OCI-LY3 (cell line): ENCODE measurements at regions not wholly inside any gene's neighbourhood (a gene's known extent, or its start where the extent isn't known, plus 50 kb on each side); places are given as distances from the start of the nearest gene placed in this dataset.

Experiments used
- H2AFZ ChIP-seq: fragments of 200-600, 300-600 bp; shearing (Covaris generic); 2 replicates; pipeline ENCODE4 v1.6.0; 2014; ENCODE audit warnings: antibody characterized with exemption, low read depth, low read length
- H3K27ac ChIP-seq: fragments of 200-600, 300-600 bp; sonication (generic); 2 replicates; pipeline ENCODE4 v1.5.1; 2014; ENCODE audit warnings: mild to moderate bottlenecking, low read length, moderate library complexity, mixed read lengths
- H3K27me3 ChIP-seq: fragments of 200-600, 300-600 bp; sonication (generic); 2 replicates; pipeline ENCODE4 v1.6.1; 2014; ENCODE audit warnings: low read depth, low read length, mixed read lengths
- H3K36me3 ChIP-seq: fragments of 200-600, 300-600 bp; sonication (generic); replicated peaks from 2 replicates; pipeline ENCODE3; 2014; ENCODE audit warnings: low read depth, low read length, mixed read lengths
- H3K4me1 ChIP-seq: fragments of 300-600, 200-600 bp; sonication (generic); 2 replicates; pipeline ENCODE4 v1.6.1; 2014; ENCODE audit warnings: low read length, mixed read lengths
- H3K4me2 ChIP-seq: fragments of 200-600, 300-600 bp; sonication (generic); 2 replicates; pipeline ENCODE4 v1.6.1; 2014; ENCODE audit warnings: low read length, mixed read lengths
- H3K4me3 ChIP-seq: fragments of 300-600, 200-600 bp; sonication (generic); 2 replicates; pipeline ENCODE4 v1.5.1; 2014; ENCODE audit warnings: antibody characterized with exemption, mild to moderate bottlenecking, low read length, moderate library complexity
- H3K79me2 ChIP-seq: fragments of 300-600, 200-600 bp; shearing (Covaris generic); 2 replicates; pipeline ENCODE4 v1.6.1; 2014; ENCODE audit warnings: mild to moderate bottlenecking, low read length, mixed read lengths
- H3K9ac ChIP-seq: fragments of 300-600, 200-600 bp; shearing (Covaris generic); 2 replicates; pipeline ENCODE4 v1.6.0; 2014; ENCODE audit warnings: mild to moderate bottlenecking, low read length, moderate library complexity
- H3K9me3 ChIP-seq: fragments of 200-600, 300-600 bp; shearing (Covaris generic); 2 replicates; pipeline ENCODE4 v1.6.1; 2014; ENCODE audit warnings: low read length, mixed read lengths; ENCODE audit not compliant: insufficient read depth
- H4K20me1 ChIP-seq: fragments of 200-600, 300-600 bp; sonication (generic); 2 replicates; pipeline ENCODE4 v1.6.1; 2016; ENCODE audit warnings: low read length, mixed read lengths; ENCODE audit not compliant: insufficient read depth
- EZH2phosphoT487 ChIP-seq: fragments of 200-600 bp; shearing (Covaris generic); IDR thresholded peaks from 2 replicates; pipeline ENCODE4 v1.6.1; 2018; ENCODE audit warnings: antibody characterized with exemption, mixed run types, low read depth
- TF ChIP-seq, protein P1 (sequence below): fragments of 200-600, 300-600 bp; sonication (generic); IDR thresholded peaks from 2 replicates; pipeline ENCODE4 v1.5.1; 2014; ENCODE audit warnings: antibody characterized with exemption, low read length, low read depth

DNA sequence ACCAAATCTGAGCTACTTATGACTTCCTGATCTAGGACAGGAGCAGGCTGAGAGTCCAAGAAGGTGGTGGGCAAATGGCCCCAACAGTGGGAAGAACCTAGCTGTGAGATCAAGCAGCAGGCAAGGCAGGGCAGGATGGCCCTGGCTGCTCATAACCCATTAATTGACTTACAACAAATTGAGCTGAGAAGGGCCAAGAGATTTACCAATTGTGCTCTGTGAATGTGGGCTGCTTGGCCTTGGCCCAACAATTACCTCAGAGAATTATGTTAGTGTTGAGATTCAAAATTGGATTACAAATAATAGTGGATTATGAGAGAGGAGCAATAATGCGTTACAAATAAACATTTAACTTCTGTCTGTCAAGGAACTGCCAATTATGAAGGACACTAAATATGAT, 956.5 kb downstream of the KCNMA1 start:
- no peaks in the 10 kb centered on the region for H4K20me1 ChIP-seq
- no peak overlapping the region for H3K9ac ChIP-seq
- H3K79me2 ChIP-seq: no peaks in the 10 kb centered on the region
- H2AFZ ChIP-seq: no peak overlapping the region
- H3K36me3 ChIP-seq: no peaks in the 10 kb centered on the region
- H3K27ac ChIP-seq: no peak overlapping the region
- no peaks in the 10 kb centered on the region for H3K27me3 ChIP-seq
- no peaks in the 10 kb centered on the region for H3K4me1 ChIP-seq
- H3K4me3 ChIP-seq: no peak overlapping the region
- TF ChIP-seq, protein P1, sequence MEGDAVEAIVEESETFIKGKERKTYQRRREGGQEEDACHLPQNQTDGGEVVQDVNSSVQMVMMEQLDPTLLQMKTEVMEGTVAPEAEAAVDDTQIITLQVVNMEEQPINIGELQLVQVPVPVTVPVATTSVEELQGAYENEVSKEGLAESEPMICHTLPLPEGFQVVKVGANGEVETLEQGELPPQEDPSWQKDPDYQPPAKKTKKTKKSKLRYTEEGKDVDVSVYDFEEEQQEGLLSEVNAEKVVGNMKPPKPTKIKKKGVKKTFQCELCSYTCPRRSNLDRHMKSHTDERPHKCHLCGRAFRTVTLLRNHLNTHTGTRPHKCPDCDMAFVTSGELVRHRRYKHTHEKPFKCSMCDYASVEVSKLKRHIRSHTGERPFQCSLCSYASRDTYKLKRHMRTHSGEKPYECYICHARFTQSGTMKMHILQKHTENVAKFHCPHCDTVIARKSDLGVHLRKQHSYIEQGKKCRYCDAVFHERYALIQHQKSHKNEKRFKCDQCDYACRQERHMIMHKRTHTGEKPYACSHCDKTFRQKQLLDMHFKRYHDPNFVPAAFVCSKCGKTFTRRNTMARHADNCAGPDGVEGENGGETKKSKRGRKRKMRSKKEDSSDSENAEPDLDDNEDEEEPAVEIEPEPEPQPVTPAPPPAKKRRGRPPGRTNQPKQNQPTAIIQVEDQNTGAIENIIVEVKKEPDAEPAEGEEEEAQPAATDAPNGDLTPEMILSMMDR: no peak
- TF ChIP-seq EZH2phosphoT487: no peak
- no peak overlapping the region for H3K4me2 ChIP-seq
- no peaks in the 10 kb centered on the region for H3K9me3 ChIP-seq

DNA sequence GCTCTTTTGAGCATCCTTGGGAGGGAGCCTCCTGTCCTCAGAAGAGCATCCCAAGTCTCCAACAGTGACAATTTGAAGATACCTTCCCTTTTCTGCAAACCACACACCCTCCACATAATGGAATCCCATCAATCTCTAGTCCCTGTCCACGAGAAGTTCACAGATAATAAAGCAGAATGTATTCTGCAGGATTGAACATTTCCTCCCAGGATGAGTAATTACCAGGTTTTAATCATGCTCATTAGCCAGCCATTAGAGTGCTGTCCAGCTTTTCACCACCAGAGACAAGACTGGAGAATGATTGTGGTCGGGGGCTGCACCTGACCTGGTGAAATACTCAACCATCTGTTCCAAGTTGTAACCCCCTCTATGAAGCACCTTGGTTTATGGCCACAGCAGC, 958.6 kb downstream of the KCNMA1 start:
- Histone ChIP-seq H3K79me2 (no peaks in the 10 kb centered on the region), H3K9ac (no peak overlapping the region)

DNA sequence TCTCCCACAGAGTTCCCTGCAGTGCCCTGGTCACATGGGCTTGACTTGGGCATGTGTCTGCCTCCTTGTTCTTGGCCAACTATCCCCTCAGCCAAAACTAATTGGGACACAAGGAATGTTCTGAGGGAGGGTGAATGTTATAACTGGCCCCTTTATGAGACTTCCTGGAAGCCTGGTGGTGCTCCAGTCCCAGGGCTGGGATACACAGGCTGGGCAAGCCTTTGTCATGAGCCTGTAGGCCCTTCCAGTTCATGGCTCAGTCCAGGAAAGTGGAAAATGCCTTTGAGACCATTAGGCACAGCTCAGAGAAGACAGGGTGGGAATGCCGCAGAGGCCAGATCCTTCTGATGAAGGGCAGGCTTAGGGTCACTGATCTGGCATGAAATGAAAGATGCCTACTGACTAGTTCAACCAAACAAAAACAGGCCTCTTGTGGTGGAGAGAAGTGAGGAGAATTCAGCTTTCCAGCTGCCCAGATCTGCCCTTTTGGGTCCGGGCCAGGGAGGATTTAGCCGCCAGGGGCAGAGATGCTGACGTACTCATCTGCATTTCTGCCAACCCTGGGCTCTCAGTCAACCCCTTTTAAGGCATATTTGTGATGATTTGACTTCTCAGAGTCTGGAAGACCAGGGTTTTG, 961.5 kb downstream of the KCNMA1 start:
- Histone ChIP-seq H3K36me3 (no peaks in the 10 kb centered on the region), H4K20me1 (no peaks in the 10 kb centered on the region), H3K79me2 (no peaks in the 10 kb centered on the region), H3K27me3 (no peaks in the 10 kb centered on the region), H3K4me1 (no peaks in the 10 kb centered on the region), H3K4me2 (no peak overlapping the region), H3K4me3 (no peak overlapping the region), H2AFZ (no peak overlapping the region), H3K27ac (no peak overlapping the region), H3K9me3 (no peaks in the 10 kb centered on the region), H3K9ac (no peak overlapping the region)
- TF ChIP-seq EZH2phosphoT487: no peak

More for the DNA sequence above, 958.6 kb downstream of the KCNMA1 start:
- H3K4me2 ChIP-seq: no peak overlapping the region
- no peak overlapping the region for H3K4me3 ChIP-seq
- H2AFZ ChIP-seq: no peak overlapping the region
- no peaks in the 10 kb centered on the region for H3K4me1 ChIP-seq
- H3K27me3 ChIP-seq: no peaks in the 10 kb centered on the region
- no peaks in the 10 kb centered on the region for H3K36me3 ChIP-seq
- no peaks in the 10 kb centered on the region for H3K9me3 ChIP-seq
- H3K27ac ChIP-seq: no peak overlapping the region
- TF ChIP-seq, protein P1: no peak
- TF ChIP-seq EZH2phosphoT487: no peak
- no peaks in the 10 kb centered on the region for H4K20me1 ChIP-seq

DNA sequence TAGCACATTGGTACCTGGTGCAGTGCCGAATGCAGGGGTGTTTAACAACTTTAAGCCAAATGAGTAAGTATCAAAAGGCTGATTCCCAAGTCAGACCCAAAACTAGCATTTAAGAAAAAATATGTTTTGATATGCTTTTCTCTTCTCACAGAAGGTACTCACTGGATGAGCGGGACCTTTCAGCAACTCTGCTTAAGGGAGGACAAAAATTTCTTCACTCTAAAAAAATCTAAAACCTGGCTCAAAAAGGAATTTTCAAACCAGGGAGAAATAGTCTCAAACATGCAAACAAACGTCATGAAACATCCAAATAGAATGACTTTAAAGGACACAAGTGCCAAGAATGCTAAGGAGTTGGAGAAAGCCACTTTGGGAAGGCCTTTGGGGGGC, 962.1 kb downstream of the KCNMA1 start:
- no peak overlapping the region for H3K4me2 ChIP-seq
- no peak overlapping the region for H3K9ac ChIP-seq
- H4K20me1 ChIP-seq: no peaks in the 10 kb centered on the region
- H3K79me2 ChIP-seq: no peaks in the 10 kb centered on the region
- no peak overlapping the region for H2AFZ ChIP-seq
- TF ChIP-seq, protein P1: no peak
- no peak for TF ChIP-seq EZH2phosphoT487
- no peaks in the 10 kb centered on the region for H3K27me3 ChIP-seq
- no peaks in the 10 kb centered on the region for H3K36me3 ChIP-seq
- no peak overlapping the region for H3K27ac ChIP-seq
- H3K4me3 ChIP-seq: no peak overlapping the region
- H3K9me3 ChIP-seq: no peaks in the 10 kb centered on the region
- no peaks in the 10 kb centered on the region for H3K4me1 ChIP-seq
